ENCODE measurements at regions not wholly inside any gene's neighbourhood (a gene's known extent, or its start where the extent isn't known, plus 50 kb on each side); places are given as distances from the start of the nearest gene placed in this dataset.

- peak in 1 of 2 donors; percentile 15 for DNase-seq (ENCODE audit: low read depth in 2 of 2)
- no peak for TF ChIP-seq CTCF (IDR thresholded peaks at IDR 0.05; ENCODE audit: low read depth, low read length)
- H3K4me3 ChIP-seq (replicated peaks in 1 of 2; ENCODE audit: low read depth in 2 of 2, low read length in 2 of 2) = no peak overlapping the region
Measured at GRCh38 chr15:60212536-60212935, 185.2 kb downstream of the ANXA2 start.

- no peak overlapping the region for H3K4me3 ChIP-seq (replicated peaks in 1 of 2; ENCODE audit: low read depth in 2 of 2, low read length in 2 of 2)
- no peak for DNase-seq (ENCODE audit: low read depth in 2 of 2)
- no peak for TF ChIP-seq CTCF (IDR thresholded peaks at IDR 0.05; ENCODE audit: low read depth, low read length)
Measured at GRCh38 chr15:60213377-60214000, 184.3 kb downstream of the ANXA2 start.

- no peak for DNase-seq (ENCODE audit: low read depth in 2 of 2)
- no peak overlapping the region for H3K4me3 ChIP-seq (replicated peaks in 1 of 2; ENCODE audit: low read depth in 2 of 2, low read length in 2 of 2)
- TF ChIP-seq CTCF (IDR thresholded peaks at IDR 0.05; ENCODE audit: low read depth, low read length) = no peak
Measured at GRCh38 chr15:60214201-60214600, 183.6 kb downstream of the ANXA2 start.

- no peak for TF ChIP-seq CTCF (IDR thresholded peaks at IDR 0.05; ENCODE audit: low read depth, low read length)
- no peak for DNase-seq (ENCODE audit: low read depth in 2 of 2)
- no peak overlapping the region for H3K4me3 ChIP-seq (replicated peaks in 1 of 2; ENCODE audit: low read depth in 2 of 2, low read length in 2 of 2)
Measured at GRCh38 chr15:60215225-60215963, 182.4 kb downstream of the ANXA2 start.

GRCh38 chr15:60217161-60217560, 180.6 kb downstream of the ANXA2 start:
- TF ChIP-seq CTCF (IDR thresholded peaks at IDR 0.05; ENCODE audit: low read depth, low read length) = no peak
- no peak overlapping the region for H3K4me3 ChIP-seq (replicated peaks in 1 of 2; ENCODE audit: low read depth in 2 of 2, low read length in 2 of 2)
- no peak for DNase-seq (ENCODE audit: low read depth in 2 of 2)

- TF ChIP-seq CTCF (IDR thresholded peaks at IDR 0.05; ENCODE audit: low read depth, low read length) = no peak
- no peak overlapping the region for H3K4me3 ChIP-seq (replicated peaks in 1 of 2; ENCODE audit: low read depth in 2 of 2, low read length in 2 of 2)
- no peak for DNase-seq (ENCODE audit: low read depth in 2 of 2)
Measured at GRCh38 chr15:60218256-60218655, 179.5 kb downstream of the ANXA2 start.

All from cardiac fibroblast (primary cell).